ENCODE measurements at regions not wholly inside any gene's neighbourhood (a gene's known extent, or its start where the extent isn't known, plus 50 kb on each side); places are given as distances from the start of the nearest gene placed in this dataset.

GRCh38 chr22:47854680-47855079, 1092.2 kb downstream of the TBC1D22A start:
- intact Hi-C loops (cut with micrococcal nuclease; ENCODE audit: unreplicated experiment) = no loop called here

More at GRCh38 chr22:47854680-47855079, 1092.2 kb downstream of the TBC1D22A start:
- no peak overlapping the region for H3K4me3 ChIP-seq (replicated peaks in 1 of 3; ENCODE audit: insufficient read depth in 1 of 3, low read depth in 2 of 3, low read length in 3 of 3)
- CTCF ChIA-PET (ENCODE audit: low intra/inter-chr PET ratio, low total read pairs) = no interaction called here
- H3K27me3 ChIP-seq (ENCODE audit: control insufficient read depth in 1 of 2, insufficient read depth in 2 of 2, low read length in 2 of 2) = peaks cover 0 to 22% of the 10 kb centered on the region in 2 experiments; a peak in 2 of 5 replicates
- H2AFZ ChIP-seq (ENCODE audit: low read length) = no peak overlapping the region
- no peaks in the 10 kb centered on the region for H3K79me2 ChIP-seq (ENCODE audit: insufficient read depth, low read length)
- TF ChIP-seq, protein P1, sequence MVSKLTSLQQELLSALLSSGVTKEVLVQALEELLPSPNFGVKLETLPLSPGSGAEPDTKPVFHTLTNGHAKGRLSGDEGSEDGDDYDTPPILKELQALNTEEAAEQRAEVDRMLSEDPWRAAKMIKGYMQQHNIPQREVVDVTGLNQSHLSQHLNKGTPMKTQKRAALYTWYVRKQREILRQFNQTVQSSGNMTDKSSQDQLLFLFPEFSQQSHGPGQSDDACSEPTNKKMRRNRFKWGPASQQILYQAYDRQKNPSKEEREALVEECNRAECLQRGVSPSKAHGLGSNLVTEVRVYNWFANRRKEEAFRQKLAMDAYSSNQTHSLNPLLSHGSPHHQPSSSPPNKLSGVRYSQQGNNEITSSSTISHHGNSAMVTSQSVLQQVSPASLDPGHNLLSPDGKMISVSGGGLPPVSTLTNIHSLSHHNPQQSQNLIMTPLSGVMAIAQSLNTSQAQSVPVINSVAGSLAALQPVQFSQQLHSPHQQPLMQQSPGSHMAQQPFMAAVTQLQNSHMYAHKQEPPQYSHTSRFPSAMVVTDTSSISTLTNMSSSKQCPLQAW (CRISPR knock-in tag; IDR thresholded peaks at IDR 0.05) = no peak
- TF ChIP-seq ZSCAN12 (CRISPR knock-in tag; IDR thresholded peaks at IDR 0.05) = no peak
- no peak for TF ChIP-seq ARNTL (CRISPR knock-in tag; IDR thresholded peaks at IDR 0.05)
- TF ChIP-seq ZSCAN25 (CRISPR knock-in tag; IDR thresholded peaks at IDR 0.05) = no peak
- TF ChIP-seq NR2C2 (CRISPR knock-in tag; IDR thresholded peaks at IDR 0.05; ENCODE audit: borderline replicate concordance) = no peak
- TF ChIP-seq NKX3-1 (CRISPR knock-in tag; IDR thresholded peaks at IDR 0.05) = no peak
- no peak for TF ChIP-seq BRD4 (CRISPR knock-in tag; IDR thresholded peaks at IDR 0.05)
- TF ChIP-seq, protein P2, sequence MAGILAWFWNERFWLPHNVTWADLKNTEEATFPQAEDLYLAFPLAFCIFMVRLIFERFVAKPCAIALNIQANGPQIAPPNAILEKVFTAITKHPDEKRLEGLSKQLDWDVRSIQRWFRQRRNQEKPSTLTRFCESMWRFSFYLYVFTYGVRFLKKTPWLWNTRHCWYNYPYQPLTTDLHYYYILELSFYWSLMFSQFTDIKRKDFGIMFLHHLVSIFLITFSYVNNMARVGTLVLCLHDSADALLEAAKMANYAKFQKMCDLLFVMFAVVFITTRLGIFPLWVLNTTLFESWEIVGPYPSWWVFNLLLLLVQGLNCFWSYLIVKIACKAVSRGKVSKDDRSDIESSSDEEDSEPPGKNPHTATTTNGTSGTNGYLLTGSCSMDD (CRISPR knock-in tag; IDR thresholded peaks at IDR 0.05) = no peak
- TF ChIP-seq, protein P3, sequence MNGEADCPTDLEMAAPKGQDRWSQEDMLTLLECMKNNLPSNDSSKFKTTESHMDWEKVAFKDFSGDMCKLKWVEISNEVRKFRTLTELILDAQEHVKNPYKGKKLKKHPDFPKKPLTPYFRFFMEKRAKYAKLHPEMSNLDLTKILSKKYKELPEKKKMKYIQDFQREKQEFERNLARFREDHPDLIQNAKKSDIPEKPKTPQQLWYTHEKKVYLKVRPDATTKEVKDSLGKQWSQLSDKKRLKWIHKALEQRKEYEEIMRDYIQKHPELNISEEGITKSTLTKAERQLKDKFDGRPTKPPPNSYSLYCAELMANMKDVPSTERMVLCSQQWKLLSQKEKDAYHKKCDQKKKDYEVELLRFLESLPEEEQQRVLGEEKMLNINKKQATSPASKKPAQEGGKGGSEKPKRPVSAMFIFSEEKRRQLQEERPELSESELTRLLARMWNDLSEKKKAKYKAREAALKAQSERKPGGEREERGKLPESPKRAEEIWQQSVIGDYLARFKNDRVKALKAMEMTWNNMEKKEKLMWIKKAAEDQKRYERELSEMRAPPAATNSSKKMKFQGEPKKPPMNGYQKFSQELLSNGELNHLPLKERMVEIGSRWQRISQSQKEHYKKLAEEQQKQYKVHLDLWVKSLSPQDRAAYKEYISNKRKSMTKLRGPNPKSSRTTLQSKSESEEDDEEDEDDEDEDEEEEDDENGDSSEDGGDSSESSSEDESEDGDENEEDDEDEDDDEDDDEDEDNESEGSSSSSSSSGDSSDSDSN (CRISPR knock-in tag; IDR thresholded peaks at IDR 0.05) = no peak
- no peak for TF ChIP-seq MIXL1 (CRISPR knock-in tag; IDR thresholded peaks at IDR 0.05)
- no peak for TF ChIP-seq SP140L (CRISPR knock-in tag; IDR thresholded peaks at IDR 0.05; ENCODE audit: borderline replicate concordance)
- no peak for TF ChIP-seq MED13 (CRISPR knock-in tag; IDR thresholded peaks at IDR 0.05)
- no peak for TF ChIP-seq ZNF713 (CRISPR knock-in tag; IDR thresholded peaks at IDR 0.05)
- TF ChIP-seq SRSF1 (optimal IDR thresholded peaks at IDR 0.05; ENCODE audit: low read depth, low read length) = no peak
- TF ChIP-seq SMARCE1 (IDR thresholded peaks at IDR 0.05; ENCODE audit: borderline replicate concordance) = no peak
- no peaks in the 10 kb centered on the region for H3K4me1 ChIP-seq (ENCODE audit: insufficient read depth, low read length)
- in situ Hi-C loops (cut with HindIII; ENCODE audit: extremely low pct_ligation_motif_present, low pct_unique_long_range_greater_than_20kb) = no loop called here
- FAIRE-seq (no peak), DNase-seq (ENCODE audit: low spot score) (no peak), ATAC-seq (no peak)
- POLR2A ChIA-PET = no interaction called here
- no peaks in the 10 kb centered on the region for H4K20me1 ChIP-seq (ENCODE audit: insufficient read depth, low read length)
- H3K4me2 ChIP-seq (ENCODE audit: low read depth, low read length) = no peak overlapping the region
- H3K9me3 ChIP-seq (ENCODE audit: low read length) = no peaks in the 10 kb centered on the region
- H3K9ac ChIP-seq (ENCODE audit: insufficient read depth, low read depth, low read length) = no peak overlapping the region
- H3K27ac ChIP-seq (ENCODE audit: extremely low read length, insufficient read depth, low read length) = no peak overlapping the region
- no peaks in the 10 kb centered on the region for H3K36me3 ChIP-seq (replicated peaks in 1 of 2; ENCODE audit: control insufficient read depth in 1 of 2, insufficient read depth in 2 of 2, low read length in 2 of 2)
- BruUV-seq (replicated peaks) = no TSS peak
- 10% methylated on average over 3 of the region's 4 CpGs for WGBS (ENCODE audit: low lambda C conversion rate)

Data from HepG2 (cell line).